Tibial artery (tissue), 4 donors: ENCODE measurements at regions not wholly inside any gene's neighbourhood (a gene's known extent, or its start where the extent isn't known, plus 50 kb on each side); places are given as distances from the start of the nearest gene placed in this dataset.
A peak's percentile ranks its signal among the peaks of the same experiment; 100 is the strongest.

Experiments used
- DNase-seq, 2 donors: peaks; one replicate each; pipeline ENCODE4 v3.0.0-alpha.2; 2019
- H3K27ac ChIP-seq, 2 donors: fragments of 200-600 bp; sonication (generic) in 1 of 2; 1 replicate in 1 of 2; 2 replicates in 1 of 2; pipeline ENCODE4 v1.5.1; 2018 to 2019; ENCODE audit warnings: mild to moderate bottlenecking in 1 of 2
- H3K27me3 ChIP-seq, 2 donors: fragments of 200-600 bp; sonication (generic) in 1 of 2; one replicate each; pipeline versions ENCODE4 v1.5.1 to v1.6.0; 2016 to 2019
- H3K36me3 ChIP-seq, 3 donors: fragments of 200-600 bp; sonication (generic) in 2 of 3; one replicate each; pipeline ENCODE4 v1.5.1; 2016 to 2019; ENCODE audit warnings: mild to moderate bottlenecking in 2 of 3
- H3K4me1 ChIP-seq, 4 donors: fragments of 200-600 bp; sonication (generic) in 2 of 4; 1 replicate in 3 of 4; 2 replicates in 1 of 4; pipeline ENCODE4 v1.5.1; 2016 to 2019
- H3K4me3 ChIP-seq, 2 donors: fragments of 200-600 bp; sonication (generic) in 1 of 2; 1 replicate in 1 of 2; 2 replicates in 1 of 2; pipeline ENCODE4 v1.5.1; 2018 to 2019; ENCODE audit warnings: mild to moderate bottlenecking in 2 of 2
- H3K9me3 ChIP-seq, 3 donors: fragments of 200-600 bp; sonication (generic) in 1 of 3; one replicate each; pipeline ENCODE4 v1.5.1; 2016 to 2019
- CTCF ChIP-seq, 2 experiments: fragments of 200-600 bp in 1 of 2; fragments of 450-650 bp in 1 of 2; IDR thresholded peaks; one replicate each; pipeline ENCODE4 v1.5.1; 2017 to 2019; ENCODE audit warnings: antibody characterized with exemption in 2 of 2, mild to moderate bottlenecking in 1 of 2, moderate library complexity in 1 of 2
- intact Hi-C: fragments of 100-400 bp; cut with DNase I; formaldehyde crosslinking; loops from one replicate; pipeline ENCODE4 v1.15.0; 2023; ENCODE audit warnings: low total_unique reads

GRCh38 chr5:143576711-143577484 lies 173.4 kb upstream of the NR3C1 start:
- TF ChIP-seq CTCF (IDR thresholded peaks at IDR 0.05) = no peak
- H3K27ac ChIP-seq = peak overlapping the region in 1 of 2 donors; percentile 5
- H3K9me3 ChIP-seq = no peaks in the 10 kb centered on the region
- no peaks in the 10 kb centered on the region for H3K36me3 ChIP-seq
- H3K27me3 ChIP-seq = no peaks in the 10 kb centered on the region
- no peak for DNase-seq
- H3K4me1 ChIP-seq = peaks cover 0 to 19% (median 10%) of the 10 kb centered on the region in 4 donors
- H3K4me3 ChIP-seq = no peak overlapping the region
- intact Hi-C loops = no loop called here

GRCh38 chr5:143575286-143575685 lies 171.8 kb upstream of the NR3C1 start:
- peaks cover 0 to 19% (median 10%) of the 10 kb centered on the region in 4 donors for H3K4me1 ChIP-seq
- no peak for DNase-seq
- H3K27ac ChIP-seq = no peak overlapping the region
- H3K9me3 ChIP-seq = no peaks in the 10 kb centered on the region
- no peak for TF ChIP-seq CTCF (IDR thresholded peaks at IDR 0.05)
- intact Hi-C loops = no loop called here
- no peaks in the 10 kb centered on the region for H3K36me3 ChIP-seq
- no peaks in the 10 kb centered on the region for H3K27me3 ChIP-seq
- H3K4me3 ChIP-seq = no peak overlapping the region

DNA sequence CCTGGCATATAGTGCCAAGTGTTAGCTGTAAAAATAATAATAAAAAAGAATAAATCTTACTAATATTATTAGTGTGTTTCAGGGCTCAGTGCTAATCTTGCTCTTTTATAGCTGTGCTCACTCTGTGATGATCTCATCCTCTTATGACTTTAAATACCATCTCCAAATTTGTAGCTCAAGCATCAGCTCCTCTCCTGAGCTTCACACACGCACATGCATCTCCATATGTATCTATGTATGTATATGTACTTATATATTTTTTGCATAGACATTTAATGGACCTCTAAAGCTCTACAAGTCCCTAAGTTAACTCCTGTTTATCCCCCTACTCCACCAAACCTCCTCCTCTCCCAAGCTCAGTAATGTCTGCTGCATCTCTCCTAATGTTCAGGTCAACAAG lies 170.8 kb upstream of the NR3C1 start:
- intact Hi-C loops = no loop called here
- no peak overlapping the region for H3K4me3 ChIP-seq
- DNase-seq = no peak
- no peak for TF ChIP-seq CTCF (IDR thresholded peaks at IDR 0.05)
- H3K4me1 ChIP-seq = peaks cover 0 to 19% (median 10%) of the 10 kb centered on the region in 4 donors
- H3K36me3 ChIP-seq = no peaks in the 10 kb centered on the region
- no peaks in the 10 kb centered on the region for H3K9me3 ChIP-seq
- H3K27ac ChIP-seq = no peak overlapping the region
- H3K27me3 ChIP-seq = no peaks in the 10 kb centered on the region

- Histone ChIP-seq H3K27ac (no peak overlapping the region), H3K4me3 (no peak overlapping the region), H3K4me1 (peaks cover 0 to 19% (median 10%) of the 10 kb centered on the region in 4 donors), H3K9me3 (no peaks in the 10 kb centered on the region), H3K36me3 (no peaks in the 10 kb centered on the region), H3K27me3 (no peaks in the 10 kb centered on the region)
- DNase-seq = no peak
- no peak for TF ChIP-seq CTCF (IDR thresholded peaks at IDR 0.05)
- intact Hi-C loops = no loop called here
Measured at GRCh38 chr5:143573568-143574170, 170.2 kb upstream of the NR3C1 start.

GRCh38 chr5:143572671-143573070 lies 169.2 kb upstream of the NR3C1 start:
- intact Hi-C loops = no loop called here
- Histone ChIP-seq H3K4me3 (no peak overlapping the region), H3K9me3 (no peaks in the 10 kb centered on the region), H3K4me1 (peaks cover 0 to 18% (median 10%) of the 10 kb centered on the region in 4 donors), H3K36me3 (no peaks in the 10 kb centered on the region), H3K27ac (no peak overlapping the region), H3K27me3 (no peaks in the 10 kb centered on the region)
- TF ChIP-seq CTCF (IDR thresholded peaks at IDR 0.05) = no peak
- no peak for DNase-seq
